ENCODE measurements at regions not wholly inside any gene's neighbourhood (a gene's known extent, or its start where the extent isn't known, plus 50 kb on each side); places are given as distances from the start of the nearest gene placed in this dataset.

DNA sequence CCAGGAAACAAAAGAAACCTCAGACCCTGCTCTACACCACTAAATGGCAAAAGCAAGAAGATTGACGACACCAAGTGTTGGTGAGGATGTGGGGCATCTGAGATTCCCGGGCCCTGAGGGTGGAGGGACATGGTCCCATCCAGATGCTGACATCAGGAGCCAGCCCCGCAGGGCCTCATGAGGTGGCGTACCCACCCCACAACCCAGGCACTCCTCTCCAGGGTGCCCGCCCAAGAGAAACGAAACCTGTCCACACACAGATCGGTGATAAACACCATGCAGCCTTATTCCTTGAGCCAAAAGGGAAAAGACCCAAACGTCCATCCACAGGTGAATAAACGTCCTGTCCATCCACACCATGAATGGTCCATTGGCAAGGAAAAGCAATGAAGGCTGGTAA, 54.8 kb upstream of the C14orf180 start:
- no peak for DNase-seq (ENCODE audit: low spot score in 2 of 2)
- Mint-ChIP-seq H3K4me3 (no peak overlapping the region), H3K36me3 (ENCODE audit: insufficient read depth) (no peaks in the 10 kb centered on the region), H3K9me3 (peaks cover 16% of the 10 kb centered on the region), H3K27me3 (no peaks in the 10 kb centered on the region), H3K4me1 (no peaks in the 10 kb centered on the region), H3K27ac (ENCODE audit: low read depth) (no peak overlapping the region)
- no peak for ATAC-seq (replicated peaks; ENCODE audit: extremely low read depth, poor library complexity, severe bottlenecking)

DNA sequence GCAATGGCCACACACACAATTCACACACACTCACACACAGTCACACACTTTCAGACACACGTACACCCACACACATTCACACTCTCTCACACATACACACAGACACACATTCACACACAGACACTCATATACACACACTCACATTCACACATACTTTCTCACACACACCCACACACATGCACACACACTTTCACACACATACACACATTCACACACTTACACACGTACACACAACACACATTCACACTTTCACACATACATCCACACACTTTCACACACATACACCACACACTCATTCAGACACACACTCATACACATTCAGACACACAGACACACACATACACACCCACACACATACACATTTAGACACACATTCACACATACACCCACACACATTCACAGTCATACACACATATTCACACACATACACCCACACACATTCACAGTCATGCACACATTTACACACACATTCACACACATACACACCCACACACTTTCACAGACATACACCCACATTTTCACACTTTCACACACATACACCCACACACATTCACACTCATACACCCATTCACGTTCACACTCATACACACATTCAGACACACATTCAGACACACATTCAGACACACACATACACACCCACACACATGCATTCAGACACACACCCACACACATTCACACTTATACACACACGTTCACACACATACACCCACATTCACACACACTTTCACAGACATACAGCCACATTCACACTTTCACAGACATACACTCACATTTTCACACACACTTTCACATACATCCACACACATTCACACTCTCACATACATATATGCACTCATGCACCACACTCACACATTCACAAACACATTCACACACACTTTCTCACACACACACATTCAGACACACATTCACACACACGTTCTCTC, 52.6 kb upstream of the C14orf180 start:
- Mint-ChIP-seq H3K4me3 (no peak overlapping the region), H3K4me1 (no peaks in the 10 kb centered on the region), H3K9me3 (peaks cover 16% of the 10 kb centered on the region), H3K36me3 (ENCODE audit: insufficient read depth) (no peaks in the 10 kb centered on the region), H3K27me3 (peaks cover 3% of the 10 kb centered on the region), H3K27ac (ENCODE audit: low read depth) (no peak overlapping the region)
- DNase-seq (ENCODE audit: low spot score in 2 of 2) = no peak
- ATAC-seq (replicated peaks; ENCODE audit: extremely low read depth, poor library complexity, severe bottlenecking) = no peak

DNA sequence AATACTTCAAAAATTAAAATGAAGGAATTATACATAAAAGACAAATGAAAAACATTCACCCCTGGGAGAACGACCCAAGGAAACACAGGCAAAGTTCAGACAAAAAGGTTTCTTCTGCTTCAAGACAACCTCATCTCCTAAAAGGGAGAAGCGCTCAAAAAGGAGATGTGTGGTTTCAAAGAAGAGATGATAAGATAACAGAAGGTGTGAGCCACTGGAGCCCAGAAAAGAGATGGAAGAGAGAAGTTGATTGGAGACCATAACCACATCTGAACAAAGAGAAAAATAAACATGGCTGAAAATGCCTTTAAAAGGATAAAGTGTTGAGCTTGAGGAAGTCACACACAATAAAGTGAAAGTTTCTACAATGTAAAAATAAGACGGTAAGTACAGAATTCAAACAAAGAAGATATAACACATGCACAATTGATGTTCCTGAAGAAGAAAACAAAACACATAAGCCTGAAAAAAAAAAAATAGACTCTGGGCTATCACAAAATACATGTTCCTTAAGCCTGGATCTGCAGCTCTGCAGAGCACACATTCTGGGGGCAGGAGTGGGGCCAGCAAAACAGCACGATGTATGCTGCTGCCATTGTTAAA, 51.6 kb upstream of the C14orf180 start:
- DNase-seq (ENCODE audit: low spot score in 2 of 2) (no peak), ATAC-seq (replicated peaks; ENCODE audit: extremely low read depth, poor library complexity, severe bottlenecking) (no peak)
- H3K36me3 Mint-ChIP-seq (ENCODE audit: insufficient read depth) = no peaks in the 10 kb centered on the region
- no peaks in the 10 kb centered on the region for H3K4me1 Mint-ChIP-seq
- no peak overlapping the region for H3K4me3 Mint-ChIP-seq
- peaks cover 11% of the 10 kb centered on the region for H3K27me3 Mint-ChIP-seq
- H3K9me3 Mint-ChIP-seq = peaks cover 16% of the 10 kb centered on the region
- H3K27ac Mint-ChIP-seq (ENCODE audit: low read depth) = no peak overlapping the region

- ATAC-seq (replicated peaks; ENCODE audit: extremely low read depth, poor library complexity, severe bottlenecking) (no peak), DNase-seq (ENCODE audit: low spot score in 2 of 2) (no peak)
- Mint-ChIP-seq H3K27ac (ENCODE audit: low read depth) (no peak overlapping the region), H3K4me1 (no peaks in the 10 kb centered on the region), H3K9me3 (peaks cover 16% of the 10 kb centered on the region), H3K36me3 (ENCODE audit: insufficient read depth) (no peaks in the 10 kb centered on the region), H3K4me3 (no peak overlapping the region), H3K27me3 (peaks cover 11% of the 10 kb centered on the region)
Measured at GRCh38 chr14:104528496-104528895, 51.1 kb upstream of the C14orf180 start.

All from central memory CD8-positive, alpha-beta T cell (primary cell).